Activated CD4-positive, alpha-beta T cell treated with anti-CD3 and anti-CD28 coated beads for 4 hours (primary cell): ENCODE measurements at regions not wholly inside any gene's neighbourhood (a gene's known extent, or its start where the extent isn't known, plus 50 kb on each side); places are given as distances from the start of the nearest gene placed in this dataset.

ENCODE experiments used
- DNase-seq, 2 donors: peaks; one replicate each; pipeline ENCODE4 v3.0.0-alpha.2; 2020

- DNase-seq = no peak
Measured at GRCh38 chr7:441684-442421, 77.8 kb downstream of the PDGFA start.

- no peak for DNase-seq
Measured at GRCh38 chr7:442457-442856, 77.2 kb downstream of the PDGFA start.

GRCh38 chr7:443279-443833, 76.3 kb downstream of the PDGFA start:
- DNase-seq = no peak

- no peak for DNase-seq
Measured at GRCh38 chr7:444606-445005, 75.0 kb downstream of the PDGFA start.

DNA sequence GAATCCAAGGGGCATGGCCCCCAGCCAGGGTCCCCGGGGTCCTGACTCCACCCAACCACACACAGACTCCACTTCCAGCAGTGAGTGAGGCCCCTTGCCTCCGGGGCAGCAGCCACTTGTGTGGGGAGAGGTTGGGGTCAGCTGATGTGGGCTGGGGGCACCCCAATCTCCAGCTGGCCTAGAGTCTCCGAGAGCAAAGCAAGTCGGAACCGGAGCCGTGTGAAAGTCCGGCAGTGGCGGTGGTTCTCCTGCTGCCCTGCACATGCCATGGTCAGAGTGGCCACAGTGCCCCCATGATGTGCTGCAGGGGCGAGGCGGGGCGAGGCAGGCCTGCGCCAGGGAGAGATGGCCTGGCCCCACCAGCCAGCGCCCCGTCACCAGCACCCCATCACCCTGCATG, 74.6 kb downstream of the PDGFA start:
- DNase-seq = no peak

DNA sequence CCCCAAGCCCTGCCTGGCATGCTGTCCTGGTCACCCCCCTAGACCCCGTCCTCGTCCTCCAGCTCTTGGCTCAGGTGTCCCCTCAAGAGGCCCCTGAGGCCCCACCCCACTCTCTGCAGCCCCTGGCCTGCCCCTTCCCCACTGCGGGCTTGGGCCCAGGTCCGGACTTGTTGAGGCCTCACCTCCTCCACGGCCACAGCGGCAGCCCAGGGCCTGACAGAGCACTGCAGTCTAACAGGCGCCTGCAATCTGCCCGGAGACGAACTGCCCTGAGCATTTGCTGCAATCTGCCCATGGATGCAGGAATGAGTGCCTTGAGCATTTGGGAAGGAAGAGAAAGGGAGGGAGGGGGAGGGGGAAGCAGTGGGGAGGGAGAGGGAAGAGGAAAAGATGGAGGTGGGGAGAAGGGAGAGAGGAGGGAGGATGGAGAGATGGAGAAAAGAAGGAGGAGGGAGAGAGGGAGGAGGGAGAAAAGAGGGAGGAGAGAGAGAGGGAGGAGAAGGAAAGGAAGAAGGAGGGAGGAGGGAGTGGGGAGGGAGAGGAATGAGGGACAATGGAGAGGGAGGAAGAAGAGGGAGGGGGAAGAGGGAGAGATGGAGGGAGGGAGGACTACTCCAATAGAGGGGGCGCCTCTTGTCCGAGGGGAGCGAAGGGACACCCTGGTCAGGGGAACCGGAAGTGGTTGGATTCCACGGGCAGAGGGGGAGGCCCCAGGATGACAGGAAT, 73.9 kb downstream of the PDGFA start:
- no peak for DNase-seq

DNA sequence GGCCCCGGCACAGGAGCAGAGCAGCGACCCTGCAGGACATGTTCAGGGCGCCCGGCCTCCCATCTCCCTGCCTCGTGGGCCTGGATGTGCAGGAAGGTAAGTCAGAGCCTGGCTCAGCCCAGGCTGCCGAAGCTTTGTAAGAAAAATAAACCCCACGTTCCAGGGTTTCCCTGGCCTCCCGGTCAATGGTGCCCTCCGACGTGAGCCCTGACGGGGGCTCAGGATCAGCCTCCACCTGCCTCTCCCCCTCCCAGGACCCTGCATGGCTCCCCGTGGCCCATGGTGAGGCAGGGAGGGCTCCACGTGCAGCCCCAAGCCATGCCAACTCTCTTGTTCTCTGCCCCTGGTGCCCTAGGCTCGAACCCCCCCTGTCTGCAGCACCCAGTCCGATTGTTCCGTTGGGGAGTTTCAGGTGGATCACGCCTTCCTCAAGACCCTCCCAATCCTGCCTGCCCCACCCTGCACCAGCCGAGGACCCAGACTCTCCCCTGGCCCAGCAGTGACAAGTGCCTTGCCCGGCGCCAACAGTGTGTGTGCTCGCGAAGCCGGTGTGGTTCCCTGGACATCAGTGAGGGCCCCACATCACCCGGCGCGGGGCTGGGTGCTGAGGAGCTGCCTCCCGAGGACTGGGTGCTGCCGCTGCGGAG, 73.2 kb downstream of the PDGFA start:
- DNase-seq = no peak
